GM12873 (cell line): ENCODE measurements at regions not wholly inside any gene's neighbourhood (a gene's known extent, or its start where the extent isn't known, plus 50 kb on each side); places are given as distances from the start of the nearest gene placed in this dataset.

Experiments
- TF ChIP-seq, protein P1 (sequence below): IDR thresholded peaks from 2 replicates; pipeline ENCODE4 v1.5.1; 2012; ENCODE audit warnings: low read depth, mild to moderate bottlenecking, moderate library complexity, low read length, control low read depth; ENCODE audit not compliant: insufficient read depth; ENCODE audit errors: missing control alignments

DNA sequence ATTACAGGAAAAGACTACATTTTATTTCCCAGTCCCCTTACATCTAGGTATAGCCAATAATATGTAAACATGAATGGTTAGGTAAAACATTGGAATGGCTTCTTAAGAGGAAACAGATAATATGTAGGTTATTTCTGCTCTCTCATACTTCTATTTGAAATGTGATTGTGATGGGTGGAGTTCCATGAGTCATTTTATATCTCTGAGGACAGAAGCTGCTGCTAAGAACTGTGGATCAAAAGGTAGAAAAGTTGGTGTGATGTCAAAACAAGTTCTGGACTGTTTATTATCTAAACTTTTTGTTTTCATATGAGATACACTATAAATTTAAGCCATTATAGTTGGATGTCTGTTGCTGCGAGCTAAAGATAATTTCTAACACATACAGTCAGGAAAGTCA is 799.4 kb upstream of the TENM4 start:
- TF ChIP-seq, protein P1, sequence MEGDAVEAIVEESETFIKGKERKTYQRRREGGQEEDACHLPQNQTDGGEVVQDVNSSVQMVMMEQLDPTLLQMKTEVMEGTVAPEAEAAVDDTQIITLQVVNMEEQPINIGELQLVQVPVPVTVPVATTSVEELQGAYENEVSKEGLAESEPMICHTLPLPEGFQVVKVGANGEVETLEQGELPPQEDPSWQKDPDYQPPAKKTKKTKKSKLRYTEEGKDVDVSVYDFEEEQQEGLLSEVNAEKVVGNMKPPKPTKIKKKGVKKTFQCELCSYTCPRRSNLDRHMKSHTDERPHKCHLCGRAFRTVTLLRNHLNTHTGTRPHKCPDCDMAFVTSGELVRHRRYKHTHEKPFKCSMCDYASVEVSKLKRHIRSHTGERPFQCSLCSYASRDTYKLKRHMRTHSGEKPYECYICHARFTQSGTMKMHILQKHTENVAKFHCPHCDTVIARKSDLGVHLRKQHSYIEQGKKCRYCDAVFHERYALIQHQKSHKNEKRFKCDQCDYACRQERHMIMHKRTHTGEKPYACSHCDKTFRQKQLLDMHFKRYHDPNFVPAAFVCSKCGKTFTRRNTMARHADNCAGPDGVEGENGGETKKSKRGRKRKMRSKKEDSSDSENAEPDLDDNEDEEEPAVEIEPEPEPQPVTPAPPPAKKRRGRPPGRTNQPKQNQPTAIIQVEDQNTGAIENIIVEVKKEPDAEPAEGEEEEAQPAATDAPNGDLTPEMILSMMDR, result no peak

DNA sequence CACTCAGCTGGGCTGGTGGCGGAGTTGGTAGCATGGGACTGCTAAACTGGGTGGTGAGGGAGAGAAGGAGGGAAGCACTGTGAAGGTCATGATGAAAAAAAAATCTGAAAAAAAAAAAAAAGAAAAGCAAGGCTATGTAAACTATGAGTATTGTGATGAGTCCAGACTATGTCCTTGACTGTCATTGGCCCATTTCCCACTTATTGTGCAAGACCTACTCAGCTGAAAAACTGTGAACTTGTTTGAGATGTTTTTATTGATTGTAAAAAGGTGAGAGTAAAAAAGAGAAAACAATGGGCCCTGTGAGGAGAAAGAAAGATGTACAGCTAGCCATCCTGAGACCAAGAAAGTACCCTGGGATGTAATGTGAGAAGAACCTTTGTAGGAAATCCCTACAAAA is 798.4 kb upstream of the TENM4 start:
- TF ChIP-seq, protein P1, result no peak

DNA sequence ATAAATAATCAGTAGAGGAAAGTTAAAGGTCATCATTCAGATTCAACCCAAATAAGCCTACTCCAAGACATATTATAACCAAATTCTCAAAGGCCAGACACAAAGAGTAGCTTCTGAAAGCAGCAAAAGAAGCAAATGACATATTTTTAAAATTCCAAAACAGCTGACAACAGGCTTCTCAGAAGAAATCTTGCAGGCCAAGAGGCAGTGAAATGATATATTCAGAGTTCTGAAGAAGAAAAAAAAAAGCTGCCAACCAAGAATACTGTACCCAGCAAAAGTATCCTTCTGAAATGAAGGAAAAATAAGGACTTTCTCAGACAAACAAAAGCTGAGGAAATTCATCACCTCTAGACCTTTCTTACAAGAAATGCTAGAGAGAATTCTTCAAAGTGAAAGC is 787.1 kb upstream of the TENM4 start:
- TF ChIP-seq, protein P1, result no peak

DNA sequence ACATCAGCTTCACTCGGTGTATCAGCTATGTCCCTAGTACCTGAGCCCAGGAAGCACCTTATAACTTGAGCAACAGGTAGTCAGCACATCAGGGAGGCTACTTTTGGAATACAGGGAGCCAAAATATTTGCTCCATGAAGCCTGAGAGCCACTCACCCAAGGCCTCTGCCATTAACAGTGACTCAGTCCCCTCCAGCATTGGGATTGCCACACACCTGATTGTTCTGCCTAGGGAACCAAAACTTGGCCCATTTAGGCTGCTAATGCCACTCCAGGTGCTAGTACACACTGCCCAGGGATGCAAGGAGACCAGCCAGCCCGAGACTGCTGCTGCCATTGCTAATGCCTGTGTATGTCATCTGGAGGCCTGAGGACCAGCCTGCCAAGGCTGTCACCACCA is 773.6 kb upstream of the TENM4 start:
- TF ChIP-seq, protein P1, result no peak

DNA sequence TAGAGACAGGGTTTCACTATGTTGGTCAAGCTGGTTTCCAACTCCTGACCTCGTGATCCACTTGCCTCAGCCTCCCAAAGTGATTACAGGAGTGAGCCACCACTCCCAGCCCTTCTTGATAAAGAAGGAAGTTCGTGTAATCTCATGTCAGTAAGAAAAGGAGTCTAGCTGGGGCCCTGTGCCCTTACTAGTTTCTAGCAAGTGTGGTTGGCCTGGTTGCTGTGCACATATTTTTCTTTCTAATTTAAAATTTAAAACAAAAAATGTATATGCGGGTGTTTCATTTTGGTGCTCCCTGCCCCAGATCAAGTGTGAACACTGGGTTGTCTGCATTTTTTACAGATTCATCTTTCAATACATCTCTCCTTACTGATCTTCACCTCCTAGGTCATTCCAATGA is 770.8 kb upstream of the TENM4 start:
- TF ChIP-seq, protein P1, result no peak

DNA sequence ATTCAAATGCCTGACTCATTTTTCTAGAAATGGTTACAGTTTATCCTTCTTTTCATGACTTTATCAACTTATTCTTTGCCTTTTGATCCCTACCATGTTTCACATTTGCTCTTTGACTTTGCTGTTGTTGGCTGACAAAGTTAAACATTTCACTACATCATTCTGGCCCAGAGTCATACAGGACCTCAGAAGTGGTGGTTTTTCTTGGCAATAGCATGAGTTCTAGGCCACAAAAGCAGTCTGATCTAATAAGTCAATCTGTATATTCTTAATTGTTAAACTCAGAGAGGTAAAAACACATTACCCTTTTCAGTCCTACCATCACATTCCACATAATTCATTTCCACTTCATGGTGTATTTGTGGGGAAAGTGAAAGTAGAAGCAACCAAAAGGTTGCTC is 763.2 kb upstream of the TENM4 start:
- TF ChIP-seq, protein P1, result no peak

DNA sequence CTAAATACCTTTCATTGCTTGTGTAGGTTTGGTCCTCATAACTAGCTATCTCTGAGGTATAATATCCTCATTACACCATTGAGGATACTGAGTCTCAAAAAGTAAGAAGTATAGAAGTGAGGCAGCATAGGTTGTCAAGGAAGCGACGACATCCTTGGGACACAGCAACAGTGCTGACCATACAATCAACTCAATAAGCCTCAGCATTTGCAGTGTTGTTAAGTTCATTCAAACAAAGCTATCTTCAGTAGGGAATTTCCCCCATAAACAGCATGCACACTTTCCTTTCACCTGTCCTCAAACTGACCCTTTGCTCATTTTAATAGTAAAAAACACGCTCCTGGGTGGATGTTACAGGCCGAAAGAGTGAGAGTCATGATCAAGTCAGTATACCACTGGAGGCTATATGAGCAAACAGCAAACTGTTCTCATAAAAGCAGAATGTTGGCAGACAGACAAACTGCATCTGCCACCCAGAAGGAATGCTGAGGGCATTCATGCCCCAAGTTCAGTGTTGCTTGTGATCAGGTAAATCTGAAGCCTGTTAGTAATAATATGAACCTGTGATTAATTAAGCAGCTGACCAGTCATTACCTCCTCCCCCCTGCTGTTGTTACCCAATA is 756.2 kb upstream of the TENM4 start:
- TF ChIP-seq, protein P1, result no peak
